Cardiac fibroblast (primary cell): ENCODE measurements at regions not wholly inside any gene's neighbourhood (a gene's known extent, or its start where the extent isn't known, plus 50 kb on each side); places are given as distances from the start of the nearest gene placed in this dataset.

Source experiments
- DNase-seq, 2 donors: peaks; one replicate each; pipeline versions ENCODE4 v3.0.0 to v3.0.0-alpha.2; 2010; ENCODE audit warnings: low read depth in 2 of 2
- H3K4me3 ChIP-seq, 2 donors: replicated peaks in 1 of 2; 1 replicate in 1 of 2; 2 replicates in 1 of 2; pipeline ENCODE4 v1.5.1; 2011; ENCODE audit warnings: low read depth in 2 of 2, low read length in 2 of 2, mild to moderate bottlenecking in 2 of 2, moderate library complexity in 1 of 2
- TF ChIP-seq, protein P1 (sequence below): IDR thresholded peaks from one replicate; pipeline ENCODE4 v1.5.1; 2011; ENCODE audit warnings: low read depth, mild to moderate bottlenecking, low read length, inconsistent platforms

DNA sequence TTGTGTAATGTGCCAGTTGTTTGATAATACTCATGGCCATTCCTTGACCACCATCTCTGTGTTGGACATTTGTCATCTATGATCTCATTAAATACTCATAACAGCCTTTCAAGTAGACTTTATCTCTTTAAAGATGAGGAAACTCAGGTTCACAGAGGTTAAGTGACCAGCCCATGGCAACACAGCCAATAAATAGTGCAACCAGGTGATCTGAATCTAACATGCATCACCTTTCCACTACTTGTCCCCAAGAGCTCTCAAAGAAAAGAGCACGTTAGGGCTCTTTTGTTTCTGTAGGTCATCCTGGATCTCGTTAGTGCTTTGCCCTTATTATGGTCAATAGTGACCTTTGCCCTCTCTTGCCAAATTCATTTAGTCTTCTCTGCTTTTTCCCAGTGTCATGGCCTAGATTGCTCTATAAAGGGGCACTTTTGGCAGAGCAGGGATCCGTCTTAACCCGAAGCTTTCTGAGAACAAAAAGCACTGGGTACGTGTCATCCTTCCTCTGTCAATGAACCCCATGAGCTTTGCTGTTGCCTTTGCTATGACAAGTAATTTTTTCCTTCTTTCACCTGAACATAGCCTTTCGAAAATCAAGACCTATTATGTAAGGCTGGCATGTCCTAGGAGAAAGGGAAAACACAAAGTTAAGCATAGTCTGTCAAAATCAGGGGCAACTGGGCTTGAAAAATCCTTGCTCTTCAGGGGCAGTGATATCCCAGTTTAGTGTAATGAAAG, 88.0 kb upstream of the PLXNA2 start:
- DNase-seq = no peak
- H3K4me3 ChIP-seq = no peak overlapping the region
- TF ChIP-seq, protein P1, sequence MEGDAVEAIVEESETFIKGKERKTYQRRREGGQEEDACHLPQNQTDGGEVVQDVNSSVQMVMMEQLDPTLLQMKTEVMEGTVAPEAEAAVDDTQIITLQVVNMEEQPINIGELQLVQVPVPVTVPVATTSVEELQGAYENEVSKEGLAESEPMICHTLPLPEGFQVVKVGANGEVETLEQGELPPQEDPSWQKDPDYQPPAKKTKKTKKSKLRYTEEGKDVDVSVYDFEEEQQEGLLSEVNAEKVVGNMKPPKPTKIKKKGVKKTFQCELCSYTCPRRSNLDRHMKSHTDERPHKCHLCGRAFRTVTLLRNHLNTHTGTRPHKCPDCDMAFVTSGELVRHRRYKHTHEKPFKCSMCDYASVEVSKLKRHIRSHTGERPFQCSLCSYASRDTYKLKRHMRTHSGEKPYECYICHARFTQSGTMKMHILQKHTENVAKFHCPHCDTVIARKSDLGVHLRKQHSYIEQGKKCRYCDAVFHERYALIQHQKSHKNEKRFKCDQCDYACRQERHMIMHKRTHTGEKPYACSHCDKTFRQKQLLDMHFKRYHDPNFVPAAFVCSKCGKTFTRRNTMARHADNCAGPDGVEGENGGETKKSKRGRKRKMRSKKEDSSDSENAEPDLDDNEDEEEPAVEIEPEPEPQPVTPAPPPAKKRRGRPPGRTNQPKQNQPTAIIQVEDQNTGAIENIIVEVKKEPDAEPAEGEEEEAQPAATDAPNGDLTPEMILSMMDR = no peak

DNA sequence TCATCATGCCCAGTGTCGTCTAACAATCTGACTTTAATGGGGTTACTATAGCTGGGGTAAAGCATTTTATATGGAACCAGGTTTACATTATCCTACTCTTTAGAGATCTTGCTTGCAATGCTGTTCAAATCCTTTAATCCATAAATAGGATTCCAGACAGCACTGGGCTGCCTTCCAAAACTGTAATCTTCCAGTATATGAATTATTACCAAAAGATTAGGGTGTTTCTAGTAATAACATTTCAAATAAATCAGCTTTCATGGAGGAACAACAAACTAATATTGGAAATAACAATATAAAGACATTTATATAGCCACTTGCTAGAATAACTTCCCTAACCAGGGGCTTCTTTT, 88.6 kb upstream of the PLXNA2 start:
- TF ChIP-seq, protein P1 = no peak
- H3K4me3 ChIP-seq = no peak overlapping the region
- DNase-seq = no peak

DNA sequence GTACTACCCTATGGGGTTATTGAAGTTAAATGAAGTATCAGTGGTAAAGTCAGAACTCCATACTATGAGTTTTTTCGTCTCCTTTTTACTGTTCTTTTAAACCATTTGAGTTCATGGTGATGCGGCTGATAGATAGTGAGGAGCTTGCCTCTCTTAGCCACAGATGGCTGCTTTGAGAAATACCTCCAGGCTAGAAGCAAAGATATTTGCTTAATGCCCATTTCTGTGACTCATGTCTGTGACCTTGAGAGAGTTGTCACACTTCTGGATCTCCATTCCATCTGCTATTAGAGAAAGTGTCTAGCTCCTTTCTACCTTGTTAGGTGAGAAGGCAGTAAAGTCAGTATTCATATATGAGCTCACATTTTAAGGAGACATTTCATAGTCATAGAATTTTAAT, 89.5 kb upstream of the PLXNA2 start:
- no peak overlapping the region for H3K4me3 ChIP-seq
- TF ChIP-seq, protein P1 = no peak
- DNase-seq = no peak

DNA sequence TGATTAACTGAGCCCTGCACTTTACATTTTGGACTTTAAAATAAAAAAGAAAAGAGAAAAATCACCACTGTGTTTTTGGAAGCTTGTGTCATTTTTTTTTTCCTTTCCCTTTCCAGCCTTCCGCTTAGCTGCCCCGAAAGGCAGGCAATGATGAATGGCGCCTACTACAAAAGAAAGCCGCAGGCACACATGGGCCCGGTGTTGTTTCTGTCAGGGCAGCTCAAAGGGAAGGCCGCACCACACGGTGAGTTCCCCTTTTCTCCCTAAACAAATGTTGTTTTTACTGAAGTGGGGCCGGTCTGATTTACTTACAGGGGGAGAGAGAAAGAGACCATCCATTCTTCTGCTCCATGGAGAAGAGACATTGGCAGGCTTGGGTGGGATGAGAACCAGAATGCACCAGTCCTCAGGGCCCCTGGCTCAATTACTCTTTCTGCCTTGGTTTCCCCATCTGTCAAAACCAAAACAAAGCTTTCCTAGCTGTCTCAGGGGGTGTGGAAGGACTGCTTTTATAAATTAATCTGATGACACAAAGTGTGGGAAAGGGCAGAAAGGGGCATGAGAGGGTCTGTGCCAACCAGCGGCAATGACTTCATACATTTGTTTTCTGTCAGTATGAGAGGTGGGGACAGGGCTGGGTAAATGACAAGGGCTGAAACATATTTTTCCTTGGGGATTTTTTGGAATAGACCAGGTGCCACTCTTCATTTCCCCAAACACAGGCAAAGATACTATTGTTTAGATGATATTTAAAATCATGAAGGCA, 91.4 kb upstream of the PLXNA2 start:
- TF ChIP-seq, protein P1 = no peak
- no peak overlapping the region for H3K4me3 ChIP-seq
- DNase-seq = no peak

DNA sequence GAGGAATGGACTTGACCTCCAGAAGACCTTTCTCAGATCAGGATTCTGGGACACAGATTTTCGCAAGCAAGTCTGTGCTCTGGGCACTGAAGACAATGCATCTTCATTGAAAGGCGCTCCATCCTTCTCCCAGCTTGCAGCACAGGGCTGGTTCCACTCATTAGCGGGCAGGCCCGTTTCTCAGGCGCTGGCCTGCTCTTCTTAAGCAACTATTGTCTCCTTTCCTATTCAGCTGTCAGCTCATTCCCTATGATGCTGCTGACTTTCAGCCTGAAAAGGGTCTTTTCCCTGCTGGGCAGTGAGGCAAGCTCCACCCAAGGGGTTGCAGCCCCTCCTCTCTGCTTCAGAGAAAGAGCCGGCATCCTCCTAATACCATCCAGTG, 91.9 kb upstream of the PLXNA2 start:
- DNase-seq = no peak
- H3K4me3 ChIP-seq = no peak overlapping the region
- TF ChIP-seq, protein P1 = no peak

DNA sequence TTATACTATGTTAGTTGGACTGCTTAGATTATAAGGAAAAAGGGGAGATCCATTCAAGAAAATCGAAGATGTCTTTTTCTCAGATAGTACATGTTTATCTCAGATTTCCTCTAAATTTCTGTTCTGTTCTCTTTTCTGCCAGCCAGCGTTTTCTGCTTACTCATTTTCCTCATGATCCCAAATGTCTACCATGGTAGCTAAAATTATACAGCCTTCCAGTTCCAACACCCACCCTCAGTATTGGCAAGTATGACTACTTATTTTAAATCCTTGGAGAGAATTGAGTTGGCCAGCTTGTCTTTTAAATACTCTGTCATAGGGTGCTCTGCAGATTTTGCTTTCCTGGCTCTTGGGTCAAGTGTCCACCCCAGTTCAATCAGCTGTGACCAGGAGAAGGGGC, 95.7 kb upstream of the PLXNA2 start:
- DNase-seq = no peak
- TF ChIP-seq, protein P1 = no peak
- no peak overlapping the region for H3K4me3 ChIP-seq
